SK-N-SH treated with all-trans-retinoic acid at 6 μM for 48 hours (cell line): ENCODE measurements at regions not wholly inside any gene's neighbourhood (a gene's known extent, or its start where the extent isn't known, plus 50 kb on each side); places are given as distances from the start of the nearest gene placed in this dataset.

Experiments used
- ATAC-seq: fragments of 200-7000 bp; cut with Tn5 transposase; 3 replicates; pipeline ENCODE4 v1.9.1; 2020; ENCODE audit warnings: mild to moderate bottlenecking, moderate library complexity
- ARNTL ChIP-seq: fragments of 450-650 bp; formaldehyde crosslinking; IDR thresholded peaks from 2 replicates; pipeline ENCODE4 v1.5.0; 2020; ENCODE audit warnings: low read depth, mild to moderate bottlenecking, moderate library complexity, borderline replicate concordance
- BACH2 ChIP-seq: fragments of 250-450 bp; sonication (Bioruptor Pico); IDR thresholded peaks from 2 replicates; pipeline ENCODE4 v1.9.0; 2021; ENCODE audit warnings: mild to moderate bottlenecking, borderline replicate concordance
- CREB5 ChIP-seq: fragments of 250-450 bp; sonication (Bioruptor Pico); IDR thresholded peaks from 2 replicates; pipeline ENCODE4 v1.5.1; 2020; ENCODE audit warnings: low read depth, mild to moderate bottlenecking, moderate library complexity
- CSDC2 ChIP-seq: fragments of 250-450 bp; sonication (Bioruptor Pico); IDR thresholded peaks from 2 replicates; pipeline ENCODE4 v1.5.0; 2020; ENCODE audit warnings: mild to moderate bottlenecking, moderate library complexity
- ESRRG ChIP-seq: fragments of 250-450 bp; sonication (Bioruptor Pico); IDR thresholded peaks from 2 replicates; pipeline ENCODE4 v1.6.1; 2021; ENCODE audit warnings: mild to moderate bottlenecking
- GLIS3 ChIP-seq: fragments of 250-450 bp; sonication (Bioruptor Pico); IDR thresholded peaks from 2 replicates; pipeline ENCODE4 v1.5.0; 2020; ENCODE audit warnings: mild to moderate bottlenecking, moderate library complexity
- ISL1 ChIP-seq: fragments of 250-450 bp; sonication (Bioruptor Pico); IDR thresholded peaks from 2 replicates; pipeline ENCODE4 v2.1.2; 2022; ENCODE audit warnings: mild to moderate bottlenecking, moderate library complexity
- OSR1 ChIP-seq: fragments of 250-450 bp; sonication (Bioruptor Pico); IDR thresholded peaks from 2 replicates; pipeline ENCODE4 v1.8.0; 2022; ENCODE audit warnings: moderate library complexity, mild to moderate bottlenecking, inconsistent platforms
- PPARA ChIP-seq: fragments of 250-450 bp; sonication (Bioruptor Pico); IDR thresholded peaks from 2 replicates; pipeline ENCODE4 v1.5.0; 2020; ENCODE audit warnings: mild to moderate bottlenecking, borderline replicate concordance
- RARB ChIP-seq: fragments of 250-450 bp; sonication (Bioruptor Pico); IDR thresholded peaks from 2 replicates; pipeline ENCODE4 v1.8.0; 2021; ENCODE audit warnings: mild to moderate bottlenecking, moderate library complexity
- SNAI2 ChIP-seq: fragments of 250-450 bp; sonication (Bioruptor Pico); IDR thresholded peaks from 2 replicates; pipeline ENCODE4 v1.5.0; 2020; ENCODE audit warnings: mild to moderate bottlenecking, moderate library complexity
- TCF4 ChIP-seq: fragments of 250-450 bp; sonication (Bioruptor Pico); IDR thresholded peaks from 2 replicates; pipeline ENCODE4 v1.8.0; 2021; ENCODE audit warnings: mild to moderate bottlenecking, moderate library complexity, borderline replicate concordance
- TOX ChIP-seq: fragments of 250-450 bp; sonication (Bioruptor Pico); IDR thresholded peaks from 2 replicates; pipeline ENCODE4 v1.8.0; 2021; ENCODE audit warnings: mild to moderate bottlenecking, moderate library complexity, borderline replicate concordance
- ZC3H10 ChIP-seq: fragments of 250-450 bp; sonication (Bioruptor Pico); IDR thresholded peaks from 2 replicates; pipeline ENCODE4 v1.5.1; 2021; ENCODE audit warnings: mild to moderate bottlenecking, moderate library complexity
- ZFP3 ChIP-seq: fragments of 250-450 bp; sonication (Bioruptor Pico); IDR thresholded peaks from 2 replicates; pipeline ENCODE4 v1.5.0; 2020; ENCODE audit warnings: mild to moderate bottlenecking, moderate library complexity
- ZFP30 ChIP-seq: fragments of 450-650 bp; formaldehyde crosslinking; IDR thresholded peaks from 2 replicates; pipeline ENCODE4 v1.5.0; 2022; ENCODE audit warnings: mild to moderate bottlenecking, moderate library complexity
- ZNF565 ChIP-seq: fragments of 450-650 bp; formaldehyde crosslinking; conservative IDR thresholded peaks from 2 replicates; pipeline ENCODE4 v1.5.0; 2020; ENCODE audit warnings: low read depth, mild to moderate bottlenecking, moderate library complexity
- ZNF8 ChIP-seq: fragments of 450-650 bp; formaldehyde crosslinking; IDR thresholded peaks from 2 replicates; pipeline ENCODE4 v1.5.0; 2020; ENCODE audit warnings: mild to moderate bottlenecking, moderate library complexity
- TF ChIP-seq, protein P1 (sequence below): fragments of 250-450 bp; sonication (Bioruptor Pico); IDR thresholded peaks from 2 replicates; pipeline ENCODE4 v1.5.0; 2020; ENCODE audit warnings: mild to moderate bottlenecking, moderate library complexity
- TF ChIP-seq, protein P2 (sequence below): fragments of 250-450 bp; sonication (Bioruptor Pico); IDR thresholded peaks from 2 replicates; pipeline ENCODE4 v1.8.0; 2020; ENCODE audit warnings: mild to moderate bottlenecking, moderate library complexity, borderline replicate concordance
- TF ChIP-seq, protein P3 (sequence below): fragments of 250-450 bp; sonication (Bioruptor Pico); IDR thresholded peaks from 2 replicates; pipeline ENCODE4 v1.8.0; 2021; ENCODE audit warnings: low read depth, mild to moderate bottlenecking, moderate library complexity, borderline replicate concordance
- TF ChIP-seq, protein P4 (sequence below): fragments of 250-450 bp; sonication (Bioruptor Pico); IDR thresholded peaks from 2 replicates; pipeline ENCODE4 v1.5.1; 2021; ENCODE audit warnings: mild to moderate bottlenecking, moderate library complexity

GRCh38 chr5:93336330-93337110 lies 244.5 kb downstream of the NR2F1-AS1 start:
- TF ChIP-seq SNAI2: no peak
- no peak for ATAC-seq

DNA sequence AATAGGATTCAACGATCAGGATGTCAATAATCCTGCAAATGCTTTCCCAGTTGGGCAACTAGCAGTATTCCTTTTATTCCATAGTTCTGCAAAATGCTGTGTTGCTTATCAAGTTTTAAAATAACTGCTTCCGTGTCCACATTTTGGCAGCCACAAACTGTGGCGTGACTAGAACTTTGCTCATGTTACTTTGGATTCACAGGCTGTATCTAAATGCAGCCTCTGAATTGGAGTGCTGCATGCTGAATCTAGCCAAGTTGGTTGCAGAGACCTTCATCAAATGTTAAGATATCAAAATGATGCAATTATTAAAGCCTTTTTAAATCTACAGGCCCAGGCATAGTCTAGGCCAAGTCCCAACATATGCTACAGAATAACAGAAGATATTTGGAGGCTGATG lies 249.2 kb downstream of the NR2F1-AS1 start:
- no peak for ATAC-seq
- TF ChIP-seq ZC3H10 (CRISPR knock-in tag) (no peak), ESRRG (CRISPR knock-in tag) (no peak), ZFP30 (CRISPR knock-in tag) (no peak), RARB (CRISPR knock-in tag) (no peak), ZNF8 (CRISPR knock-in tag) (no peak), ARNTL (CRISPR knock-in tag) (no peak), GLIS3 (CRISPR knock-in tag) (no peak), BACH2 (no peak), ZFP3 (CRISPR knock-in tag) (no peak), SNAI2 (no peak), TOX (CRISPR knock-in tag) (no peak), CSDC2 (CRISPR knock-in tag) (no peak)
- TF ChIP-seq, protein P1, sequence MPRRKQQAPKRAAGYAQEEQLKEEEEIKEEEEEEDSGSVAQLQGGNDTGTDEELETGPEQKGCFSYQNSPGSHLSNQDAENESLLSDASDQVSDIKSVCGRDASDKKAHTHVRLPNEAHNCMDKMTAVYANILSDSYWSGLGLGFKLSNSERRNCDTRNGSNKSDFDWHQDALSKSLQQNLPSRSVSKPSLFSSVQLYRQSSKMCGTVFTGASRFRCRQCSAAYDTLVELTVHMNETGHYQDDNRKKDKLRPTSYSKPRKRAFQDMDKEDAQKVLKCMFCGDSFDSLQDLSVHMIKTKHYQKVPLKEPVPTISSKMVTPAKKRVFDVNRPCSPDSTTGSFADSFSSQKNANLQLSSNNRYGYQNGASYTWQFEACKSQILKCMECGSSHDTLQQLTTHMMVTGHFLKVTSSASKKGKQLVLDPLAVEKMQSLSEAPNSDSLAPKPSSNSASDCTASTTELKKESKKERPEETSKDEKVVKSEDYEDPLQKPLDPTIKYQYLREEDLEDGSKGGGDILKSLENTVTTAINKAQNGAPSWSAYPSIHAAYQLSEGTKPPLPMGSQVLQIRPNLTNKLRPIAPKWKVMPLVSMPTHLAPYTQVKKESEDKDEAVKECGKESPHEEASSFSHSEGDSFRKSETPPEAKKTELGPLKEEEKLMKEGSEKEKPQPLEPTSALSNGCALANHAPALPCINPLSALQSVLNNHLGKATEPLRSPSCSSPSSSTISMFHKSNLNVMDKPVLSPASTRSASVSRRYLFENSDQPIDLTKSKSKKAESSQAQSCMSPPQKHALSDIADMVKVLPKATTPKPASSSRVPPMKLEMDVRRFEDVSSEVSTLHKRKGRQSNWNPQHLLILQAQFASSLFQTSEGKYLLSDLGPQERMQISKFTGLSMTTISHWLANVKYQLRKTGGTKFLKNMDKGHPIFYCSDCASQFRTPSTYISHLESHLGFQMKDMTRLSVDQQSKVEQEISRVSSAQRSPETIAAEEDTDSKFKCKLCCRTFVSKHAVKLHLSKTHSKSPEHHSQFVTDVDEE (CRISPR knock-in tag): no peak
- TF ChIP-seq, protein P2, sequence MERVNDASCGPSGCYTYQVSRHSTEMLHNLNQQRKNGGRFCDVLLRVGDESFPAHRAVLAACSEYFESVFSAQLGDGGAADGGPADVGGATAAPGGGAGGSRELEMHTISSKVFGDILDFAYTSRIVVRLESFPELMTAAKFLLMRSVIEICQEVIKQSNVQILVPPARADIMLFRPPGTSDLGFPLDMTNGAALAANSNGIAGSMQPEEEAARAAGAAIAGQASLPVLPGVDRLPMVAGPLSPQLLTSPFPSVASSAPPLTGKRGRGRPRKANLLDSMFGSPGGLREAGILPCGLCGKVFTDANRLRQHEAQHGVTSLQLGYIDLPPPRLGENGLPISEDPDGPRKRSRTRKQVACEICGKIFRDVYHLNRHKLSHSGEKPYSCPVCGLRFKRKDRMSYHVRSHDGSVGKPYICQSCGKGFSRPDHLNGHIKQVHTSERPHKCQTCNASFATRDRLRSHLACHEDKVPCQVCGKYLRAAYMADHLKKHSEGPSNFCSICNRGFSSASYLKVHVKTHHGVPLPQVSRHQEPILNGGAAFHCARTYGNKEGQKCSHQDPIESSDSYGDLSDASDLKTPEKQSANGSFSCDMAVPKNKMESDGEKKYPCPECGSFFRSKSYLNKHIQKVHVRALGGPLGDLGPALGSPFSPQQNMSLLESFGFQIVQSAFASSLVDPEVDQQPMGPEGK (CRISPR knock-in tag): no peak
- TF ChIP-seq, protein P3, sequence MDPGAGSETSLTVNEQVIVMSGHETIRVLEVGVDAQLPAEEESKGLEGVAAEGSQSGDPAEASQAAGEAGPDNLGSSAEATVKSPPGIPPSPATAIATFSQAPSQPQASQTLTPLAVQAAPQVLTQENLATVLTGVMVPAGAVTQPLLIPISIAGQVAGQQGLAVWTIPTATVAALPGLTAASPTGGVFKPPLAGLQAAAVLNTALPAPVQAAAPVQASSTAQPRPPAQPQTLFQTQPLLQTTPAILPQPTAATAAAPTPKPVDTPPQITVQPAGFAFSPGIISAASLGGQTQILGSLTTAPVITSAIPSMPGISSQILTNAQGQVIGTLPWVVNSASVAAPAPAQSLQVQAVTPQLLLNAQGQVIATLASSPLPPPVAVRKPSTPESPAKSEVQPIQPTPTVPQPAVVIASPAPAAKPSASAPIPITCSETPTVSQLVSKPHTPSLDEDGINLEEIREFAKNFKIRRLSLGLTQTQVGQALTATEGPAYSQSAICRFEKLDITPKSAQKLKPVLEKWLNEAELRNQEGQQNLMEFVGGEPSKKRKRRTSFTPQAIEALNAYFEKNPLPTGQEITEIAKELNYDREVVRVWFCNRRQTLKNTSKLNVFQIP (CRISPR knock-in tag): no peak
- TF ChIP-seq, protein P4, sequence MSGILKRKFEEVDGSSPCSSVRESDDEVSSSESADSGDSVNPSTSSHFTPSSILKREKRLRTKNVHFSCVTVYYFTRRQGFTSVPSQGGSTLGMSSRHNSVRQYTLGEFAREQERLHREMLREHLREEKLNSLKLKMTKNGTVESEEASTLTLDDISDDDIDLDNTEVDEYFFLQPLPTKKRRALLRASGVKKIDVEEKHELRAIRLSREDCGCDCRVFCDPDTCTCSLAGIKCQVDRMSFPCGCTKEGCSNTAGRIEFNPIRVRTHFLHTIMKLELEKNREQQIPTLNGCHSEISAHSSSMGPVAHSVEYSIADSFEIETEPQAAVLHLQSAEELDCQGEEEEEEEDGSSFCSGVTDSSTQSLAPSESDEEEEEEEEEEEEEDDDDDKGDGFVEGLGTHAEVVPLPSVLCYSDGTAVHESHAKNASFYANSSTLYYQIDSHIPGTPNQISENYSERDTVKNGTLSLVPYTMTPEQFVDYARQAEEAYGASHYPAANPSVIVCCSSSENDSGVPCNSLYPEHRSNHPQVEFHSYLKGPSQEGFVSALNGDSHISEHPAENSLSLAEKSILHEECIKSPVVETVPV (CRISPR knock-in tag): no peak

- no peak for ATAC-seq
- TF ChIP-seq ZFP30 (CRISPR knock-in tag) (no peak), TCF4 (no peak), BACH2 (no peak), ZNF565 (CRISPR knock-in tag) (no peak)
These were observed 249.8 kb downstream of the NR2F1-AS1 start for GRCh38 chr5:93331241-93331640.

DNA sequence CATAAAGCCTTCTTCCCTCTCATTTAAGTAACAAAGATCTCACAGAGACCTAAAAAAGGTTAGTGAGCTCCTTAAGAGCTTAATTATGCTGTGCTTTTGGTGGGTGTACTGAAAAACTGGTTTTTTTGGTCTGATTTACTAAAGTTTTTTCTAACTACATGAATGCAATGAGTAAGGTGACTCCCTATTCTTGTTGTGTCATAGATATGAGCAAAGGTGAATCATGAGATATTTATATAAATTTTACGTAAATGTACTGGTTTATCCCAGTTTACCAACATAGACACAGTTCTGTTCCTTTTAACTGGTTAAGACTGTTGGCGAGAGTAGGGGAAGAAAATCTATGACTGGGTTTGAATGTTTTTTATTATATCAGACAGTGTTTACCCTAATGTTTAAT lies 250.5 kb downstream of the NR2F1-AS1 start:
- ATAC-seq: no peak
- TF ChIP-seq ZNF8 (CRISPR knock-in tag): no peak
- no peak for TF ChIP-seq ZFP3 (CRISPR knock-in tag)
- no peak for TF ChIP-seq ARNTL (CRISPR knock-in tag)
- no peak for TF ChIP-seq OSR1 (CRISPR knock-in tag)
- no peak for TF ChIP-seq PPARA (CRISPR knock-in tag)
- no peak for TF ChIP-seq CREB5 (CRISPR knock-in tag)
- TF ChIP-seq ISL1 (CRISPR knock-in tag): no peak
- TF ChIP-seq, protein P3 (CRISPR knock-in tag): no peak
- no peak for TF ChIP-seq SNAI2
- no peak for TF ChIP-seq TCF4
- TF ChIP-seq, protein P4 (CRISPR knock-in tag): no peak
- no peak for TF ChIP-seq GLIS3 (CRISPR knock-in tag)
- no peak for TF ChIP-seq ZC3H10 (CRISPR knock-in tag)
- no peak for TF ChIP-seq ZNF565 (CRISPR knock-in tag)
- TF ChIP-seq ZFP30 (CRISPR knock-in tag): no peak
